AG04449 (cell line): ENCODE measurements at regions not wholly inside any gene's neighbourhood (a gene's known extent, or its start where the extent isn't known, plus 50 kb on each side); places are given as distances from the start of the nearest gene placed in this dataset.

Experiments used
- CTCF ChIA-PET: fragments of 350-600 bp; formaldehyde crosslinking; extraction: SDS; loops from one replicate; lab custom pipeline; 2021; ENCODE audit warnings: antibody characterized with exemption; lab: Yijun Ruan, JAX
- POLR2A ChIA-PET: fragments of 400-600, 350-600 bp; formaldehyde crosslinking; extraction: SDS; loops from one replicate; lab custom pipeline; 2020; ENCODE audit warnings: antibody characterized with exemption, inconsistent platforms; lab: Yijun Ruan, JAX
- DNase-seq: peaks from one replicate; pipeline ENCODE4 v3.0.0-alpha.2; 2010; ENCODE audit warnings: low read depth, low spot score
- H3K4me3 ChIP-seq: 2 replicates; pipeline ENCODE4 v1.5.1; 2011; ENCODE audit warnings: low read depth, mild to moderate bottlenecking, control low read depth, low read length
- CTCF ChIP-seq: IDR thresholded peaks from one replicate; pipeline ENCODE4 v1.5.1; 2011; ENCODE audit warnings: mild to moderate bottlenecking, moderate library complexity, low read length, control low read depth, inconsistent platforms; ENCODE audit not compliant: insufficient read depth; ENCODE audit errors: missing control alignments

GRCh38 chr11:80441821-80442220 is 1001.0 kb upstream of the TENM4 start:
- TF ChIP-seq CTCF: no peak
- CTCF ChIA-PET: no interaction called here

GRCh38 chr11:80440835-80441234 is 1000.0 kb upstream of the TENM4 start:
- CTCF ChIA-PET: no interaction called here
- DNase-seq: no peak
- TF ChIP-seq CTCF: no peak
- POLR2A ChIA-PET: no interaction called here
- H3K4me3 ChIP-seq: no peak overlapping the region

More at GRCh38 chr11:80441821-80442220, 1001.0 kb upstream of the TENM4 start:
- POLR2A ChIA-PET: no interaction called here
- H3K4me3 ChIP-seq: no peak overlapping the region
- DNase-seq: no peak

GRCh38 chr11:80436547-80436946 is 995.7 kb upstream of the TENM4 start:
- no peak overlapping the region for H3K4me3 ChIP-seq
- TF ChIP-seq CTCF: no peak
- POLR2A ChIA-PET: no interaction called here
- DNase-seq: no peak
- CTCF ChIA-PET: no interaction called here

- DNase-seq: no peak
- ChIA-PET POLR2A (no interaction called here), CTCF (no interaction called here)
- TF ChIP-seq CTCF: no peak
- H3K4me3 ChIP-seq: no peak overlapping the region
These were observed 994.5 kb upstream of the TENM4 start for GRCh38 chr11:80435345-80435744.

- no peak for TF ChIP-seq CTCF
- ChIA-PET POLR2A (no interaction called here), CTCF (interaction anchor here (0.7 kb wide), 1 partner anchor 1464 kb away, joined by 3 read pairs; no protein-coding TSS in a partner anchor)
- no peak overlapping the region for H3K4me3 ChIP-seq
- no peak for DNase-seq
These were observed 991.2 kb upstream of the TENM4 start for GRCh38 chr11:80432057-80432456.

- no peak overlapping the region for H3K4me3 ChIP-seq
- POLR2A ChIA-PET: no interaction called here
- TF ChIP-seq CTCF: no peak
- no peak for DNase-seq
- CTCF ChIA-PET: no interaction called here
These were observed 983.3 kb upstream of the TENM4 start for GRCh38 chr11:80424012-80424695.
